ENCODE measurements at regions not wholly inside any gene's neighbourhood (a gene's known extent, or its start where the extent isn't known, plus 50 kb on each side); places are given as distances from the start of the nearest gene placed in this dataset.

GRCh38 chr2:39501412-39501811, 64.3 kb upstream of the MAP4K3 start:
- TF ChIP-seq GABPA (IDR thresholded peaks at IDR 0.05; ENCODE audit: low read depth): no peak
- TF ChIP-seq, protein P1, sequence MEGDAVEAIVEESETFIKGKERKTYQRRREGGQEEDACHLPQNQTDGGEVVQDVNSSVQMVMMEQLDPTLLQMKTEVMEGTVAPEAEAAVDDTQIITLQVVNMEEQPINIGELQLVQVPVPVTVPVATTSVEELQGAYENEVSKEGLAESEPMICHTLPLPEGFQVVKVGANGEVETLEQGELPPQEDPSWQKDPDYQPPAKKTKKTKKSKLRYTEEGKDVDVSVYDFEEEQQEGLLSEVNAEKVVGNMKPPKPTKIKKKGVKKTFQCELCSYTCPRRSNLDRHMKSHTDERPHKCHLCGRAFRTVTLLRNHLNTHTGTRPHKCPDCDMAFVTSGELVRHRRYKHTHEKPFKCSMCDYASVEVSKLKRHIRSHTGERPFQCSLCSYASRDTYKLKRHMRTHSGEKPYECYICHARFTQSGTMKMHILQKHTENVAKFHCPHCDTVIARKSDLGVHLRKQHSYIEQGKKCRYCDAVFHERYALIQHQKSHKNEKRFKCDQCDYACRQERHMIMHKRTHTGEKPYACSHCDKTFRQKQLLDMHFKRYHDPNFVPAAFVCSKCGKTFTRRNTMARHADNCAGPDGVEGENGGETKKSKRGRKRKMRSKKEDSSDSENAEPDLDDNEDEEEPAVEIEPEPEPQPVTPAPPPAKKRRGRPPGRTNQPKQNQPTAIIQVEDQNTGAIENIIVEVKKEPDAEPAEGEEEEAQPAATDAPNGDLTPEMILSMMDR (IDR thresholded peaks at IDR 0.05; ENCODE audit: insufficient read depth, low read length): no peak
- no peak for TF ChIP-seq POLR2AphosphoS5 (IDR thresholded peaks at IDR 0.05; ENCODE audit: low read depth)
- TF ChIP-seq, protein P2, sequence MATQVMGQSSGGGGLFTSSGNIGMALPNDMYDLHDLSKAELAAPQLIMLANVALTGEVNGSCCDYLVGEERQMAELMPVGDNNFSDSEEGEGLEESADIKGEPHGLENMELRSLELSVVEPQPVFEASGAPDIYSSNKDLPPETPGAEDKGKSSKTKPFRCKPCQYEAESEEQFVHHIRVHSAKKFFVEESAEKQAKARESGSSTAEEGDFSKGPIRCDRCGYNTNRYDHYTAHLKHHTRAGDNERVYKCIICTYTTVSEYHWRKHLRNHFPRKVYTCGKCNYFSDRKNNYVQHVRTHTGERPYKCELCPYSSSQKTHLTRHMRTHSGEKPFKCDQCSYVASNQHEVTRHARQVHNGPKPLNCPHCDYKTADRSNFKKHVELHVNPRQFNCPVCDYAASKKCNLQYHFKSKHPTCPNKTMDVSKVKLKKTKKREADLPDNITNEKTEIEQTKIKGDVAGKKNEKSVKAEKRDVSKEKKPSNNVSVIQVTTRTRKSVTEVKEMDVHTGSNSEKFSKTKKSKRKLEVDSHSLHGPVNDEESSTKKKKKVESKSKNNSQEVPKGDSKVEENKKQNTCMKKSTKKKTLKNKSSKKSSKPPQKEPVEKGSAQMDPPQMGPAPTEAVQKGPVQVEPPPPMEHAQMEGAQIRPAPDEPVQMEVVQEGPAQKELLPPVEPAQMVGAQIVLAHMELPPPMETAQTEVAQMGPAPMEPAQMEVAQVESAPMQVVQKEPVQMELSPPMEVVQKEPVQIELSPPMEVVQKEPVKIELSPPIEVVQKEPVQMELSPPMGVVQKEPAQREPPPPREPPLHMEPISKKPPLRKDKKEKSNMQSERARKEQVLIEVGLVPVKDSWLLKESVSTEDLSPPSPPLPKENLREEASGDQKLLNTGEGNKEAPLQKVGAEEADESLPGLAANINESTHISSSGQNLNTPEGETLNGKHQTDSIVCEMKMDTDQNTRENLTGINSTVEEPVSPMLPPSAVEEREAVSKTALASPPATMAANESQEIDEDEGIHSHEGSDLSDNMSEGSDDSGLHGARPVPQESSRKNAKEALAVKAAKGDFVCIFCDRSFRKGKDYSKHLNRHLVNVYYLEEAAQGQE (IDR thresholded peaks at IDR 0.05; ENCODE audit: insufficient replicate concordance, low read depth): no peak
